SK-N-SH (cell line): ENCODE measurements at regions not wholly inside any gene's neighbourhood (a gene's known extent, or its start where the extent isn't known, plus 50 kb on each side); places are given as distances from the start of the nearest gene placed in this dataset.
A peak's percentile ranks its signal among the peaks of the same experiment; 100 is the strongest.

Experiments used
- CTCF ChIA-PET: fragments of 300-600, 350-600 bp; formaldehyde crosslinking; extraction: SDS; loops from one replicate; lab custom pipeline; 2021; lab: Yijun Ruan, JAX
- POLR2A ChIA-PET: fragments of 350-600 bp; sonication (Branson Sonifier 250); formaldehyde crosslinking; extraction: SDS; loops from one replicate; lab custom pipeline; 2020; ENCODE audit warnings: antibody characterized with exemption, inconsistent platforms; lab: Yijun Ruan, JAX
- DNase-seq: peaks from one replicate; pipeline ENCODE4 v3.0.0; 2012
- H2AFZ ChIP-seq: fragments of 200-600 bp; sonication (generic); 2 replicates; pipeline ENCODE4 v1.8.1; 2016; ENCODE audit warnings: antibody characterized with exemption, mild to moderate bottlenecking, low read depth
- H3F3A ChIP-seq: fragments of 200-600 bp; sonication (generic); replicated peaks from 2 replicates; pipeline ENCODE3; 2016; ENCODE audit warnings: antibody characterized with exemption, mild to moderate bottlenecking; ENCODE audit not compliant: insufficient read depth
- H3K27ac ChIP-seq, 2 experiments: fragments of 200-500 bp in 1 of 2; fragments of 200-600 bp in 1 of 2; sonication (Bioruptor generic) in 1 of 2; sonication (generic), shearing (Covaris generic) in 1 of 2; 2 replicates each; pipeline versions ENCODE4 v1.5.1 to v1.6.1; 2014 to 2016; ENCODE audit warnings: low read depth in 2 of 2, inconsistent platforms in 1 of 2, low read length in 1 of 2, mild to moderate bottlenecking in 1 of 2, mixed read lengths in 1 of 2
- H3K27me3 ChIP-seq: fragments of 200-600 bp; sonication (generic), shearing (Covaris generic); 2 replicates; pipeline ENCODE4 v1.6.1; 2016; ENCODE audit warnings: mixed run types; ENCODE audit not compliant: insufficient read depth
- H3K36me3 ChIP-seq, 2 experiments: fragments of 200-500 bp in 1 of 2; fragments of 200-600 bp in 1 of 2; sonication (Bioruptor generic) in 1 of 2; sonication (generic) in 1 of 2; replicated peaks in 1 of 2; 2 replicates each; pipeline versions ENCODE3 to v1.5.1; 2014 to 2016; ENCODE audit warnings: low read length in 1 of 2, mild to moderate bottlenecking in 1 of 2; ENCODE audit not compliant: insufficient read depth in 2 of 2, control insufficient read depth in 1 of 2
- H3K4me1 ChIP-seq, 2 experiments: fragments of 200-500 bp in 1 of 2; fragments of 200-600 bp in 1 of 2; sonication (Bioruptor generic) in 1 of 2; sonication (generic), shearing (Covaris generic) in 1 of 2; 2 replicates each; pipeline versions ENCODE4 v1.5.1 to v1.6.1; 2014 to 2016; ENCODE audit warnings: low read depth in 1 of 2, low read length in 1 of 2, mixed run types in 1 of 2; ENCODE audit not compliant: insufficient read depth in 2 of 2, control insufficient read depth in 1 of 2
- H3K4me2 ChIP-seq: fragments of 200-600 bp; sonication (generic), shearing (Covaris generic); 2 replicates; pipeline ENCODE4 v1.6.1; 2017; ENCODE audit warnings: mixed run types
- H3K4me3 ChIP-seq, 2 experiments: fragments of 200-500 bp in 1 of 2; fragments of 200-600 bp in 1 of 2; sonication (Bioruptor generic) in 1 of 2; sonication (generic), shearing (Covaris generic) in 1 of 2; 2 replicates each; pipeline versions ENCODE4 v1.5.1 to v1.8.1; 2014 to 2016; ENCODE audit warnings: low read depth in 2 of 2, inconsistent platforms in 1 of 2, low read length in 1 of 2, mild to moderate bottlenecking in 1 of 2, mixed read lengths in 1 of 2, moderate library complexity in 1 of 2
- H3K79me2 ChIP-seq: fragments of 200-600 bp; sonication (generic); 2 replicates; pipeline ENCODE4 v1.8.1; 2017; ENCODE audit warnings: mild to moderate bottlenecking; ENCODE audit not compliant: insufficient read depth
- H3K9ac ChIP-seq: fragments of 200-600 bp; sonication (generic); 2 replicates; pipeline ENCODE4 v1.6.1; 2017; ENCODE audit warnings: mixed run types
- H3K9me2 ChIP-seq: fragments of 200-600 bp; sonication (generic); 2 replicates; pipeline ENCODE4 v1.6.1; 2017; ENCODE audit warnings: mixed run types
- H3K9me3 ChIP-seq: fragments of 200-600 bp; sonication (generic); 2 replicates; pipeline ENCODE4 v1.6.1; 2017; ENCODE audit warnings: mixed run types, mild to moderate bottlenecking, moderate library complexity
- H4K20me1 ChIP-seq: fragments of 200-600 bp; sonication (generic); 2 replicates; pipeline ENCODE4 v1.6.1; 2017; ENCODE audit warnings: mild to moderate bottlenecking, mixed run types; ENCODE audit not compliant: insufficient read depth
- ELF1 ChIP-seq: IDR thresholded peaks from 2 replicates; pipeline ENCODE4 v1.4.0; 2012
- EP300 ChIP-seq, 2 experiments: IDR thresholded peaks; 2 replicates each; pipeline versions ENCODE4 v1.4.0 to v1.6.1; 2012; ENCODE audit warnings: borderline replicate concordance in 1 of 2, low read depth in 1 of 2, low read length in 1 of 2
- GATA2 ChIP-seq: sonication (generic); formaldehyde crosslinking; IDR thresholded peaks from 2 replicates; pipeline ENCODE4 v1.5.0; 2020; ENCODE audit warnings: mild to moderate bottlenecking, missing genetic modification reagents
- MAX ChIP-seq: IDR thresholded peaks from 2 replicates; pipeline ENCODE4 v1.4.0; 2012; ENCODE audit warnings: low read depth
- MEF2A ChIP-seq: IDR thresholded peaks from 2 replicates; pipeline ENCODE4 v1.4.0; 2012; ENCODE audit warnings: low read depth, borderline replicate concordance
- NFIC ChIP-seq: IDR thresholded peaks from 2 replicates; pipeline ENCODE4 v1.4.0; 2012; ENCODE audit warnings: borderline replicate concordance
- RAD21 ChIP-seq: IDR thresholded peaks from 2 replicates; pipeline ENCODE4 v1.6.1; 2012; ENCODE audit warnings: mild to moderate bottlenecking, low read length
- RXRA ChIP-seq: IDR thresholded peaks from 2 replicates; pipeline ENCODE4 v1.4.0; 2012; ENCODE audit warnings: low read depth, mild to moderate bottlenecking, borderline replicate concordance
- SMC3 ChIP-seq: IDR thresholded peaks from 2 replicates; pipeline ENCODE4 v1.6.1; 2012; ENCODE audit warnings: low read depth, low read length, improper control_type of control experiment
- TAF1 ChIP-seq: IDR thresholded peaks from 2 replicates; pipeline ENCODE4 v1.6.1; 2012; ENCODE audit warnings: low read depth, mild to moderate bottlenecking, low read length, moderate library complexity, borderline replicate concordance
- TCF12 ChIP-seq: IDR thresholded peaks from 2 replicates; pipeline ENCODE4 v1.4.0; 2012
- TEAD4 ChIP-seq: IDR thresholded peaks from 2 replicates; pipeline ENCODE4 v1.4.0; 2012; ENCODE audit warnings: mild to moderate bottlenecking, borderline replicate concordance; ENCODE audit not compliant: insufficient read depth
- WGBS: methylation state at CpG from one replicate; pipeline ENCODE4 v1.1.6; 2017; ENCODE audit warnings: low lambda C conversion rate; 5-methylcytosine and 5-hydroxymethylcytosine counted together
- TF ChIP-seq, protein P1 (sequence below): IDR thresholded peaks from 2 replicates; pipeline ENCODE4 v1.4.0; 2012; ENCODE audit warnings: low read depth, borderline replicate concordance
- TF ChIP-seq, protein P2 (sequence below): fragments of 200-600 bp; sonication (generic); IDR thresholded peaks from 2 replicates; pipeline ENCODE4 v1.6.1; 2017; ENCODE audit warnings: antibody characterized with exemption, mild to moderate bottlenecking, moderate library complexity

DNA sequence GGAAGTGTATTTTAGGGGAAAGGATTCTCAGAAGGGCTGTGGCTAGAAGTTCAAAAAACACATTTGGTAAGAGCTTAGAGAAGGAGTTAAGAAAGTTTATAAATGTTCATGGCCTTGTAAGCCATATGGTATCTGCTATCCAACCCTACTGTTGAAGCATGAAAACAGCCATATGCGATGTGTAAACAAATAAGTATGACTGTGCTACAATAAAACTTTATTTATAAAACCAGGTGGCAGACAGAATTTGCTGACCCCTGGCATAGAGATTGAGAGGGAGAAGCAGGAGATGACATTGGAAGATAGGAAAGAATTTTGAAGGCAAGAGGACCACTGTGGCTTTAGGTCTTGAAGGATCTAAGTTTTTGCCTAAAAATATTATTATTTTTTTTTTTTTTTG lies 583.5 kb downstream of the DOK5 start:
- H3K27ac ChIP-seq, result no peak overlapping the region
- WGBS, result 31% methylated on average over 1 of the region's 1 CpG
- H3K4me3 ChIP-seq, result no peak overlapping the region
- H3K4me2 ChIP-seq, result no peak overlapping the region
- no peaks in the 10 kb centered on the region for H3K4me1 ChIP-seq
- H3K36me3 ChIP-seq, result no peaks in the 10 kb centered on the region
- no peak for DNase-seq
- TF ChIP-seq TAF1 (no peak), EP300 (IDR thresholded peaks at IDR 0.05; ENCODE audit: borderline replicate concordance in 1 of 2, low read depth in 1 of 2, low read length in 1 of 2) (no peak), TEAD4 (no peak), NFIC (no peak), GATA2 (CRISPR knock-in tag) (no peak), SMC3 (no peak), ELF1 (no peak), RXRA (no peak)
- TF ChIP-seq, protein P1, sequence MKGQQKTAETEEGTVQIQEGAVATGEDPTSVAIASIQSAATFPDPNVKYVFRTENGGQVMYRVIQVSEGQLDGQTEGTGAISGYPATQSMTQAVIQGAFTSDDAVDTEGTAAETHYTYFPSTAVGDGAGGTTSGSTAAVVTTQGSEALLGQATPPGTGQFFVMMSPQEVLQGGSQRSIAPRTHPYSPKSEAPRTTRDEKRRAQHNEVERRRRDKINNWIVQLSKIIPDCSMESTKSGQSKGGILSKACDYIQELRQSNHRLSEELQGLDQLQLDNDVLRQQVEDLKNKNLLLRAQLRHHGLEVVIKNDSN, result no peak
- TF ChIP-seq, protein P2, sequence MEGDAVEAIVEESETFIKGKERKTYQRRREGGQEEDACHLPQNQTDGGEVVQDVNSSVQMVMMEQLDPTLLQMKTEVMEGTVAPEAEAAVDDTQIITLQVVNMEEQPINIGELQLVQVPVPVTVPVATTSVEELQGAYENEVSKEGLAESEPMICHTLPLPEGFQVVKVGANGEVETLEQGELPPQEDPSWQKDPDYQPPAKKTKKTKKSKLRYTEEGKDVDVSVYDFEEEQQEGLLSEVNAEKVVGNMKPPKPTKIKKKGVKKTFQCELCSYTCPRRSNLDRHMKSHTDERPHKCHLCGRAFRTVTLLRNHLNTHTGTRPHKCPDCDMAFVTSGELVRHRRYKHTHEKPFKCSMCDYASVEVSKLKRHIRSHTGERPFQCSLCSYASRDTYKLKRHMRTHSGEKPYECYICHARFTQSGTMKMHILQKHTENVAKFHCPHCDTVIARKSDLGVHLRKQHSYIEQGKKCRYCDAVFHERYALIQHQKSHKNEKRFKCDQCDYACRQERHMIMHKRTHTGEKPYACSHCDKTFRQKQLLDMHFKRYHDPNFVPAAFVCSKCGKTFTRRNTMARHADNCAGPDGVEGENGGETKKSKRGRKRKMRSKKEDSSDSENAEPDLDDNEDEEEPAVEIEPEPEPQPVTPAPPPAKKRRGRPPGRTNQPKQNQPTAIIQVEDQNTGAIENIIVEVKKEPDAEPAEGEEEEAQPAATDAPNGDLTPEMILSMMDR, result no peak
- TF ChIP-seq, all 33 proteins: peak for 0
- Histone ChIP-seq H3K9me2 (no peaks in the 10 kb centered on the region), H4K20me1 (no peaks in the 10 kb centered on the region), H2AFZ (no peak overlapping the region), H3K9me3 (no peaks in the 10 kb centered on the region; the same call in 1 of the 2 replicates), H3K9ac (no peak overlapping the region), H3K27me3 (no peaks in the 10 kb centered on the region), H3K79me2 (no peaks in the 10 kb centered on the region), H3F3A (no peaks in the 10 kb centered on the region)
- POLR2A ChIA-PET, result no interaction called here
- CTCF ChIA-PET, result interaction anchor here (1.0 to 1.9 kb wide), 2 partner anchors 9 to 15 kb away, joined by 3 to 7 read pairs; no protein-coding TSS in a partner anchor

DNA sequence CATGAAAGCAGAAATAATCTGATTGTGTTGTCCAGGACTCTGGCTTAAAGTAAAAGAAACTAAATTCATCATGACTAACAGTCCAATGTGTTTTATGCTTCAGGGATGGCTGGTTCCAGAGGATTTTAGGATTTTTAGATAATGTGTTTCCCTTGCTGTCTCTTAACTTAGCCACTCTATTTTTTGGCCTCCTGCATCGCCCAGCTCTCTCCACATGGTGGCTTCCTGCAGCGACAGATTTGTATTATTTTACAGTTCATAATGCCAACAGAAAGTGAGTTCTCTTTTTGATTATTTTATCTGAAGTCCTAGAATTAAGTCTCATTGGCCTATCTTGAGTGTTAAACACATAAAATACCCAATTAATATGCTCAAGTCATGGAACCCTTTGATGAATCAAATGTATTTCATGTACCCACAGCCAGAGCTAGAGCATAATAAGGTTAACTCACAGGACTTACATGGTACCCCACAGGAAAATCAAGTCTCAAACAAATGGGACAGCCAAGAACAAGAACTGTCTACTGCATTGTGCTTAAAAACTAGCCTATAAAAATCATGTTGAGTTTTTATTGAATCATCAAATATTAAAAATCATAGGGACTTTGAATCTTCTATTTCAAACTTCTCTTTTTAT lies 582.5 kb downstream of the DOK5 start:
- H3K4me3 ChIP-seq, result no peak overlapping the region
- no peak overlapping the region for H3K9ac ChIP-seq
- H3K36me3 ChIP-seq, result no peaks in the 10 kb centered on the region
- no peaks in the 10 kb centered on the region; the same call in 1 of the 2 replicates for H3K9me3 ChIP-seq
- no peaks in the 10 kb centered on the region for H3K4me1 ChIP-seq
- no peaks in the 10 kb centered on the region for H3K9me2 ChIP-seq
- no peak overlapping the region for H3K4me2 ChIP-seq
- no peak overlapping the region for H2AFZ ChIP-seq
- 17% methylated on average over 2 of the region's 2 CpGs for whole genome bisulfite sequencing
- TF ChIP-seq MEF2A, result no peak
- TF ChIP-seq TCF12, result no peak
- TF ChIP-seq MAX, result no peak
- TF ChIP-seq RAD21, result peak; percentile 29; the same call in 1 of the 2 replicates
- no peak overlapping the region for H3K27ac ChIP-seq
- DNase-seq, result no peak
- CTCF ChIA-PET, result interaction anchor here (0.6 to 1.9 kb wide), 3 partner anchors 8 to 35 kb away, joined by 3 to 7 read pairs (median 3); no protein-coding TSS in a partner anchor
- H3K79me2 ChIP-seq, result no peaks in the 10 kb centered on the region
- no peaks in the 10 kb centered on the region for H3K27me3 ChIP-seq
- no peaks in the 10 kb centered on the region for H4K20me1 ChIP-seq
- POLR2A ChIA-PET, result no interaction called here
- no peaks in the 10 kb centered on the region for H3F3A ChIP-seq
